ENCODE measurements at regions not wholly inside any gene's neighbourhood (a gene's known extent, or its start where the extent isn't known, plus 50 kb on each side); places are given as distances from the start of the nearest gene placed in this dataset.

- no peaks in the 10 kb centered on the region for H3K4me1 ChIP-seq (ENCODE audit: insufficient read depth)
- H3K4me3 ChIP-seq, result no peak overlapping the region
- no peak for DNase-seq
- intact Hi-C loops (cut with DNase I), result no loop called here
- no peak overlapping the region for H3K27ac ChIP-seq
- H3K9me3 ChIP-seq, result no peaks in the 10 kb centered on the region
- no peaks in the 10 kb centered on the region for H3K36me3 ChIP-seq
- TF ChIP-seq POLR2A (IDR thresholded peaks at IDR 0.05), result no peak
- TF ChIP-seq CTCF (IDR thresholded peaks at IDR 0.05), result no peak
- no peak for TF ChIP-seq EP300 (IDR thresholded peaks at IDR 0.05)
- 39 to 52% (median 44%) methylated on average over 5 of the region's 5 CpGs for WGBS, 3 donors
- H3K27me3 ChIP-seq, result no peaks in the 10 kb centered on the region
Observed at GRCh38 chr7:35482231-35482630, 212.7 kb downstream of the HERPUD2 start.

GRCh38 chr7:35480806-35481205, 214.1 kb downstream of the HERPUD2 start:
- TF ChIP-seq CTCF (IDR thresholded peaks at IDR 0.05) (no peak), POLR2A (IDR thresholded peaks at IDR 0.05) (no peak), EP300 (IDR thresholded peaks at IDR 0.05) (no peak)
- Histone ChIP-seq H3K4me1 (ENCODE audit: insufficient read depth) (no peaks in the 10 kb centered on the region), H3K9me3 (no peaks in the 10 kb centered on the region), H3K36me3 (no peaks in the 10 kb centered on the region), H3K4me3 (no peak overlapping the region), H3K27ac (no peak overlapping the region), H3K27me3 (no peaks in the 10 kb centered on the region)
- intact Hi-C loops (cut with DNase I), result no loop called here
- no peak for DNase-seq
- WGBS, 3 donors, result 36 to 39% (median 39%) methylated on average over 3 of the region's 3 CpGs

- 76 to 86% (median 79%) methylated on average over 6 of the region's 6 CpGs for WGBS, 3 donors
- H3K27me3 ChIP-seq, result no peaks in the 10 kb centered on the region
- no peaks in the 10 kb centered on the region for H3K4me1 ChIP-seq (ENCODE audit: insufficient read depth)
- intact Hi-C loops (cut with DNase I), result no loop called here
- no peaks in the 10 kb centered on the region for H3K9me3 ChIP-seq
- TF ChIP-seq CTCF (IDR thresholded peaks at IDR 0.05), result no peak
- TF ChIP-seq POLR2A (IDR thresholded peaks at IDR 0.05), result no peak
- TF ChIP-seq EP300 (IDR thresholded peaks at IDR 0.05), result no peak
- no peak for DNase-seq
- no peaks in the 10 kb centered on the region for H3K36me3 ChIP-seq
- H3K4me3 ChIP-seq, result no peak overlapping the region
- no peak overlapping the region for H3K27ac ChIP-seq
Observed at GRCh38 chr7:35477609-35478008, 217.3 kb downstream of the HERPUD2 start.

- 79 to 94% (median 79%) methylated on average over 1 of the region's 1 CpG for WGBS, 3 donors
- TF ChIP-seq CTCF (IDR thresholded peaks at IDR 0.05) (no peak), EP300 (IDR thresholded peaks at IDR 0.05) (no peak), POLR2A (IDR thresholded peaks at IDR 0.05) (no peak)
- Histone ChIP-seq H3K36me3 (no peaks in the 10 kb centered on the region), H3K9me3 (no peaks in the 10 kb centered on the region), H3K4me1 (ENCODE audit: insufficient read depth) (no peaks in the 10 kb centered on the region), H3K4me3 (no peak overlapping the region), H3K27me3 (no peaks in the 10 kb centered on the region), H3K27ac (no peak overlapping the region)
- no peak for DNase-seq
- intact Hi-C loops (cut with DNase I), result no loop called here
Observed at GRCh38 chr7:35474100-35474499, 220.2 kb upstream of the TBX20 start.

- TF ChIP-seq CTCF (IDR thresholded peaks at IDR 0.05) (no peak), POLR2A (IDR thresholded peaks at IDR 0.05) (no peak), EP300 (IDR thresholded peaks at IDR 0.05) (no peak)
- Histone ChIP-seq H3K4me1 (ENCODE audit: insufficient read depth) (no peaks in the 10 kb centered on the region), H3K27ac (no peak overlapping the region), H3K36me3 (no peaks in the 10 kb centered on the region), H3K27me3 (no peaks in the 10 kb centered on the region), H3K4me3 (no peak overlapping the region), H3K9me3 (no peaks in the 10 kb centered on the region)
- DNase-seq, result no peak
- intact Hi-C loops (cut with DNase I), result no loop called here
- WGBS, 3 donors, result 65 to 74% (median 72%) methylated on average over 5 of the region's 5 CpGs
Observed at GRCh38 chr7:35468606-35469005, 214.7 kb upstream of the TBX20 start.
